B cell (primary cell): ENCODE measurements at regions not wholly inside any gene's neighbourhood (a gene's known extent, or its start where the extent isn't known, plus 50 kb on each side); places are given as distances from the start of the nearest gene placed in this dataset.

ENCODE experiments used
- EZH2 ChIP-seq: IDR thresholded peaks from 2 replicates; pipeline ENCODE4 v1.6.1; 2012; ENCODE audit warnings: borderline replicate concordance, low read depth, mild to moderate bottlenecking, moderate library complexity, low read length; ENCODE audit not compliant: insufficient read depth, poor library complexity, severe bottlenecking
- TF ChIP-seq, protein P1 (sequence below): fragments of 200-600 bp; IDR thresholded peaks from one replicate; pipeline ENCODE4 v1.8.0; 2022; ENCODE audit warnings: antibody characterized with exemption, mild to moderate bottlenecking

DNA sequence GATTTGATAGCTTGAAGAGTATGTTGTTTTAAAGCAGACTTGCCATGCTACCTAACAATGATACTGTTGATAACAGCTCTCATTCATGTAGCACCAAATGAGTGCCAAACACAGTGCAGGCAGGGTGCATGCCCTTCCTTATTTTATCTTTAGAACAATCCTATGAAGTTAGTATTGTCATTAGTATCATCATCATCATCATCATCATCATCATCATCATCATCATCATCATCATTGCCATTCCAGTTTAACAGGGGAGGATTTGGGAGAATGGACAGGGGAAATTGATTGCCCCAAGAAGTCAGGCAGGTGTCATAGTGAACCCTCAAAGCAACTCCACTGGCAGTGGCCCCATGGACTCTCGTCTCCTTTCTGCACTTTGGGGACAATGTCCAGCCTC, 734.9 kb downstream of the VRK1 start:
- TF ChIP-seq, protein P1, sequence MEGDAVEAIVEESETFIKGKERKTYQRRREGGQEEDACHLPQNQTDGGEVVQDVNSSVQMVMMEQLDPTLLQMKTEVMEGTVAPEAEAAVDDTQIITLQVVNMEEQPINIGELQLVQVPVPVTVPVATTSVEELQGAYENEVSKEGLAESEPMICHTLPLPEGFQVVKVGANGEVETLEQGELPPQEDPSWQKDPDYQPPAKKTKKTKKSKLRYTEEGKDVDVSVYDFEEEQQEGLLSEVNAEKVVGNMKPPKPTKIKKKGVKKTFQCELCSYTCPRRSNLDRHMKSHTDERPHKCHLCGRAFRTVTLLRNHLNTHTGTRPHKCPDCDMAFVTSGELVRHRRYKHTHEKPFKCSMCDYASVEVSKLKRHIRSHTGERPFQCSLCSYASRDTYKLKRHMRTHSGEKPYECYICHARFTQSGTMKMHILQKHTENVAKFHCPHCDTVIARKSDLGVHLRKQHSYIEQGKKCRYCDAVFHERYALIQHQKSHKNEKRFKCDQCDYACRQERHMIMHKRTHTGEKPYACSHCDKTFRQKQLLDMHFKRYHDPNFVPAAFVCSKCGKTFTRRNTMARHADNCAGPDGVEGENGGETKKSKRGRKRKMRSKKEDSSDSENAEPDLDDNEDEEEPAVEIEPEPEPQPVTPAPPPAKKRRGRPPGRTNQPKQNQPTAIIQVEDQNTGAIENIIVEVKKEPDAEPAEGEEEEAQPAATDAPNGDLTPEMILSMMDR, result no peak
- no peak for TF ChIP-seq EZH2
